SK-N-SH (cell line): ENCODE measurements at regions not wholly inside any gene's neighbourhood (a gene's known extent, or its start where the extent isn't known, plus 50 kb on each side); places are given as distances from the start of the nearest gene placed in this dataset.

Experiments used
- EZH2phosphoT487 ChIP-seq: fragments of 200-600 bp; sonication (generic); IDR thresholded peaks from 2 replicates; pipeline ENCODE4 v1.6.1; 2017; ENCODE audit warnings: low read depth, mixed run types, mild to moderate bottlenecking, antibody characterized with exemption, moderate library complexity, borderline replicate concordance
- FOXJ3 ChIP-seq: sonication (generic); formaldehyde crosslinking; IDR thresholded peaks from 2 replicates; pipeline ENCODE4 v1.5.1; 2020; ENCODE audit warnings: mild to moderate bottlenecking, missing genetic modification reagents
- GATA2 ChIP-seq: sonication (generic); formaldehyde crosslinking; IDR thresholded peaks from 2 replicates; pipeline ENCODE4 v1.5.0; 2020; ENCODE audit warnings: mild to moderate bottlenecking, missing genetic modification reagents
- YY1 ChIP-seq: IDR thresholded peaks from 2 replicates; pipeline ENCODE4 v1.4.0; 2012; ENCODE audit warnings: low read depth, mild to moderate bottlenecking
- TF ChIP-seq, protein P1 (sequence below): fragments of 200-600 bp; sonication (generic); IDR thresholded peaks from 2 replicates; pipeline ENCODE4 v1.6.1; 2017; ENCODE audit warnings: antibody characterized with exemption, mild to moderate bottlenecking, moderate library complexity

DNA sequence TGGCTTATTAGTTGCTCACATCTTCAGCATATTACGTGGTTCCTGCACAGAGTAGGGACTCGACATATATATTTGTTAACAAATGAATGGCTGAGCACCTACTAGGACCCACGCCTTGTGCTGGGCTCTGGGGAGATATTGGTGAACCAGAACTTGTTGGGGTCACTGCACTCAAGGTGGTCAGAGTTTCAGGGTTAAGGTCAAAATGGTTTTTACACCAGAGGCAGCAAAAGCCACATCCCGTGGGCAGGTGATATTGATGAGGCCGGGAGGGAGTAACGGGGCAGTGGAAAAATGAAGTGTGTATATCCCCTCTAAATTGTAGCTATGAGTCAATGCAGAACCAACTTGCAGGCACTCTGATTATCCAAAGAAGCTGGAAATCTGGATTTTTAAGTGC lies 136.5 kb upstream of the KLF4 start:
- TF ChIP-seq, protein P1, sequence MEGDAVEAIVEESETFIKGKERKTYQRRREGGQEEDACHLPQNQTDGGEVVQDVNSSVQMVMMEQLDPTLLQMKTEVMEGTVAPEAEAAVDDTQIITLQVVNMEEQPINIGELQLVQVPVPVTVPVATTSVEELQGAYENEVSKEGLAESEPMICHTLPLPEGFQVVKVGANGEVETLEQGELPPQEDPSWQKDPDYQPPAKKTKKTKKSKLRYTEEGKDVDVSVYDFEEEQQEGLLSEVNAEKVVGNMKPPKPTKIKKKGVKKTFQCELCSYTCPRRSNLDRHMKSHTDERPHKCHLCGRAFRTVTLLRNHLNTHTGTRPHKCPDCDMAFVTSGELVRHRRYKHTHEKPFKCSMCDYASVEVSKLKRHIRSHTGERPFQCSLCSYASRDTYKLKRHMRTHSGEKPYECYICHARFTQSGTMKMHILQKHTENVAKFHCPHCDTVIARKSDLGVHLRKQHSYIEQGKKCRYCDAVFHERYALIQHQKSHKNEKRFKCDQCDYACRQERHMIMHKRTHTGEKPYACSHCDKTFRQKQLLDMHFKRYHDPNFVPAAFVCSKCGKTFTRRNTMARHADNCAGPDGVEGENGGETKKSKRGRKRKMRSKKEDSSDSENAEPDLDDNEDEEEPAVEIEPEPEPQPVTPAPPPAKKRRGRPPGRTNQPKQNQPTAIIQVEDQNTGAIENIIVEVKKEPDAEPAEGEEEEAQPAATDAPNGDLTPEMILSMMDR, result no peak
- TF ChIP-seq FOXJ3 (no peak), GATA2 (no peak), YY1 (no peak), EZH2phosphoT487 (no peak)
